NCI-H146 treated with DMSO at 0.1 percent for 48 hours (cell line): ENCODE measurements at regions not wholly inside any gene's neighbourhood (a gene's known extent, or its start where the extent isn't known, plus 50 kb on each side); places are given as distances from the start of the nearest gene placed in this dataset.

Source experiments
- DNase-seq: peaks from one replicate; lab custom pipeline; 2025; ENCODE audit not compliant: unreplicated experiment; lab: John Stamatoyannopoulos, UW

- no peak for DNase-seq
These were observed 576.1 kb downstream of the NOVA1 start for GRCh38 chr14:26021759-26022158.

GRCh38 chr14:26017270-26017669 is 580.6 kb downstream of the NOVA1 start:
- DNase-seq: no peak

GRCh38 chr14:26008290-26008689 is 589.5 kb downstream of the NOVA1 start:
- DNase-seq: peak; percentile 19

GRCh38 chr14:26004342-26004741 is 593.5 kb downstream of the NOVA1 start:
- DNase-seq: no peak

- no peak for DNase-seq
These were observed 604.0 kb downstream of the NOVA1 start for GRCh38 chr14:25993830-25994229.

GRCh38 chr14:25988536-25988935 is 609.3 kb downstream of the NOVA1 start:
- no peak for DNase-seq

- DNase-seq: no peak
These were observed 642.1 kb downstream of the NOVA1 start for GRCh38 chr14:25955772-25956171.

GRCh38 chr14:25953532-25954139 is 644.2 kb downstream of the NOVA1 start:
- DNase-seq: no peak

GRCh38 chr14:25945746-25946145 is 652.1 kb downstream of the NOVA1 start:
- DNase-seq: no peak

GRCh38 chr14:25944020-25944419 is 653.8 kb downstream of the NOVA1 start:
- DNase-seq: peak; percentile 45

GRCh38 chr14:25943329-25943728 is 654.5 kb downstream of the NOVA1 start:
- DNase-seq: peak; percentile 55

GRCh38 chr14:25942090-25942489 is 655.7 kb downstream of the NOVA1 start:
- DNase-seq: no peak

- no peak for DNase-seq
These were observed 664.1 kb downstream of the NOVA1 start for GRCh38 chr14:25933731-25934130.

- no peak for DNase-seq
These were observed 667.8 kb downstream of the NOVA1 start for GRCh38 chr14:25929881-25930615.

GRCh38 chr14:25911831-25912230 is 686.0 kb downstream of the NOVA1 start:
- DNase-seq: peak; percentile 14

- peak; percentile 53 for DNase-seq
These were observed 688.6 kb downstream of the NOVA1 start for GRCh38 chr14:25909045-25909747.

- peak; percentile 66 for DNase-seq
These were observed 689.4 kb downstream of the NOVA1 start for GRCh38 chr14:25908277-25909044.

GRCh38 chr14:25904446-25904845 is 693.4 kb downstream of the NOVA1 start:
- DNase-seq: no peak

GRCh38 chr14:25899197-25899596 is 698.6 kb downstream of the NOVA1 start:
- DNase-seq: no peak

- DNase-seq: no peak
These were observed 701.1 kb downstream of the NOVA1 start for GRCh38 chr14:25896777-25897176.

- no peak for DNase-seq
These were observed 702.1 kb downstream of the NOVA1 start for GRCh38 chr14:25895740-25896139.
